SK-N-SH (cell line): ENCODE measurements at regions not wholly inside any gene's neighbourhood (a gene's known extent, or its start where the extent isn't known, plus 50 kb on each side); places are given as distances from the start of the nearest gene placed in this dataset.

Experiments used
- CTCF ChIA-PET: fragments of 300-600, 350-600 bp; formaldehyde crosslinking; extraction: SDS; loops from one replicate; lab custom pipeline; 2021; lab: Yijun Ruan, JAX
- POLR2A ChIA-PET: fragments of 350-600 bp; sonication (Branson Sonifier 250); formaldehyde crosslinking; extraction: SDS; loops from one replicate; lab custom pipeline; 2020; ENCODE audit warnings: antibody characterized with exemption, inconsistent platforms; lab: Yijun Ruan, JAX
- DNase-seq: peaks from one replicate; pipeline ENCODE4 v3.0.0; 2012
- H2AFZ ChIP-seq: fragments of 200-600 bp; sonication (generic); 2 replicates; pipeline ENCODE4 v1.8.1; 2016; ENCODE audit warnings: antibody characterized with exemption, mild to moderate bottlenecking, low read depth
- H3F3A ChIP-seq: fragments of 200-600 bp; sonication (generic); replicated peaks from 2 replicates; pipeline ENCODE3; 2016; ENCODE audit warnings: antibody characterized with exemption, mild to moderate bottlenecking; ENCODE audit not compliant: insufficient read depth
- H3K27ac ChIP-seq, 2 experiments: fragments of 200-500 bp in 1 of 2; fragments of 200-600 bp in 1 of 2; sonication (Bioruptor generic) in 1 of 2; sonication (generic), shearing (Covaris generic) in 1 of 2; 2 replicates each; pipeline versions ENCODE4 v1.5.1 to v1.6.1; 2014 to 2016; ENCODE audit warnings: low read depth in 2 of 2, inconsistent platforms in 1 of 2, low read length in 1 of 2, mild to moderate bottlenecking in 1 of 2, mixed read lengths in 1 of 2
- H3K27me3 ChIP-seq: fragments of 200-600 bp; sonication (generic), shearing (Covaris generic); 2 replicates; pipeline ENCODE4 v1.6.1; 2016; ENCODE audit warnings: mixed run types; ENCODE audit not compliant: insufficient read depth
- H3K36me3 ChIP-seq, 2 experiments: fragments of 200-500 bp in 1 of 2; fragments of 200-600 bp in 1 of 2; sonication (Bioruptor generic) in 1 of 2; sonication (generic) in 1 of 2; replicated peaks in 1 of 2; 2 replicates each; pipeline versions ENCODE3 to v1.5.1; 2014 to 2016; ENCODE audit warnings: low read length in 1 of 2, mild to moderate bottlenecking in 1 of 2; ENCODE audit not compliant: insufficient read depth in 2 of 2, control insufficient read depth in 1 of 2
- H3K4me1 ChIP-seq, 2 experiments: fragments of 200-500 bp in 1 of 2; fragments of 200-600 bp in 1 of 2; sonication (Bioruptor generic) in 1 of 2; sonication (generic), shearing (Covaris generic) in 1 of 2; 2 replicates each; pipeline versions ENCODE4 v1.5.1 to v1.6.1; 2014 to 2016; ENCODE audit warnings: low read depth in 1 of 2, low read length in 1 of 2, mixed run types in 1 of 2; ENCODE audit not compliant: insufficient read depth in 2 of 2, control insufficient read depth in 1 of 2
- H3K4me2 ChIP-seq: fragments of 200-600 bp; sonication (generic), shearing (Covaris generic); 2 replicates; pipeline ENCODE4 v1.6.1; 2017; ENCODE audit warnings: mixed run types
- H3K4me3 ChIP-seq, 2 experiments: fragments of 200-500 bp in 1 of 2; fragments of 200-600 bp in 1 of 2; sonication (Bioruptor generic) in 1 of 2; sonication (generic), shearing (Covaris generic) in 1 of 2; 2 replicates each; pipeline versions ENCODE4 v1.5.1 to v1.8.1; 2014 to 2016; ENCODE audit warnings: low read depth in 2 of 2, inconsistent platforms in 1 of 2, low read length in 1 of 2, mild to moderate bottlenecking in 1 of 2, mixed read lengths in 1 of 2, moderate library complexity in 1 of 2
- H3K79me2 ChIP-seq: fragments of 200-600 bp; sonication (generic); 2 replicates; pipeline ENCODE4 v1.8.1; 2017; ENCODE audit warnings: mild to moderate bottlenecking; ENCODE audit not compliant: insufficient read depth
- H3K9ac ChIP-seq: fragments of 200-600 bp; sonication (generic); 2 replicates; pipeline ENCODE4 v1.6.1; 2017; ENCODE audit warnings: mixed run types
- H3K9me2 ChIP-seq: fragments of 200-600 bp; sonication (generic); 2 replicates; pipeline ENCODE4 v1.6.1; 2017; ENCODE audit warnings: mixed run types
- H3K9me3 ChIP-seq: fragments of 200-600 bp; sonication (generic); 2 replicates; pipeline ENCODE4 v1.6.1; 2017; ENCODE audit warnings: mixed run types, mild to moderate bottlenecking, moderate library complexity
- H4K20me1 ChIP-seq: fragments of 200-600 bp; sonication (generic); 2 replicates; pipeline ENCODE4 v1.6.1; 2017; ENCODE audit warnings: mild to moderate bottlenecking, mixed run types; ENCODE audit not compliant: insufficient read depth
- CHD2 ChIP-seq: fragments of 150-350 bp; IDR thresholded peaks from 2 replicates; pipeline ENCODE4 v1.6.1; 2018; ENCODE audit warnings: low read length; ENCODE audit not compliant: partially characterized antibody
- ELF1 ChIP-seq: IDR thresholded peaks from 2 replicates; pipeline ENCODE4 v1.4.0; 2012
- FOSL2 ChIP-seq: IDR thresholded peaks from 2 replicates; pipeline ENCODE4 v1.4.0; 2012; ENCODE audit warnings: low read depth, mild to moderate bottlenecking, moderate library complexity, borderline replicate concordance
- FOXM1 ChIP-seq: IDR thresholded peaks from 2 replicates; pipeline ENCODE4 v1.4.0; 2012; ENCODE audit warnings: low read depth, mild to moderate bottlenecking
- GATA2 ChIP-seq: sonication (generic); formaldehyde crosslinking; IDR thresholded peaks from 2 replicates; pipeline ENCODE4 v1.5.0; 2020; ENCODE audit warnings: mild to moderate bottlenecking, missing genetic modification reagents
- JUND ChIP-seq: IDR thresholded peaks from 2 replicates; pipeline ENCODE4 v1.4.0; 2012
- MXI1 ChIP-seq: IDR thresholded peaks from 2 replicates; pipeline ENCODE4 v1.6.1; 2012; ENCODE audit warnings: mild to moderate bottlenecking, low read depth, low read length, improper control_type of control experiment
- NRF1 ChIP-seq: IDR thresholded peaks from 2 replicates; pipeline ENCODE4 v1.6.1; 2012; ENCODE audit warnings: low read depth, mild to moderate bottlenecking, low read length
- POLR2AphosphoS5 ChIP-seq: IDR thresholded peaks from 2 replicates; pipeline ENCODE4 v1.6.1; 2012; ENCODE audit warnings: low read depth, low read length
- SMC3 ChIP-seq: IDR thresholded peaks from 2 replicates; pipeline ENCODE4 v1.6.1; 2012; ENCODE audit warnings: low read depth, low read length, improper control_type of control experiment
- TAF1 ChIP-seq: IDR thresholded peaks from 2 replicates; pipeline ENCODE4 v1.6.1; 2012; ENCODE audit warnings: low read depth, mild to moderate bottlenecking, low read length, moderate library complexity, borderline replicate concordance
- YY1 ChIP-seq: IDR thresholded peaks from 2 replicates; pipeline ENCODE4 v1.4.0; 2012; ENCODE audit warnings: low read depth, mild to moderate bottlenecking
- WGBS: methylation state at CpG from one replicate; pipeline ENCODE4 v1.1.6; 2017; ENCODE audit warnings: low lambda C conversion rate; 5-methylcytosine and 5-hydroxymethylcytosine counted together
- TF ChIP-seq, protein P1 (sequence below): IDR thresholded peaks from 2 replicates; pipeline ENCODE4 v1.4.0; 2012; ENCODE audit warnings: low read depth, borderline replicate concordance
- TF ChIP-seq, protein P2 (sequence below): IDR thresholded peaks from 2 replicates; pipeline ENCODE4 v1.4.0; 2012; ENCODE audit warnings: low read depth
- TF ChIP-seq, protein P3 (sequence below): fragments of 150-350 bp; IDR thresholded peaks from 2 replicates; pipeline ENCODE4 v1.6.1; 2017; ENCODE audit warnings: antibody characterized with exemption, low read length, low read depth, borderline replicate concordance

DNA sequence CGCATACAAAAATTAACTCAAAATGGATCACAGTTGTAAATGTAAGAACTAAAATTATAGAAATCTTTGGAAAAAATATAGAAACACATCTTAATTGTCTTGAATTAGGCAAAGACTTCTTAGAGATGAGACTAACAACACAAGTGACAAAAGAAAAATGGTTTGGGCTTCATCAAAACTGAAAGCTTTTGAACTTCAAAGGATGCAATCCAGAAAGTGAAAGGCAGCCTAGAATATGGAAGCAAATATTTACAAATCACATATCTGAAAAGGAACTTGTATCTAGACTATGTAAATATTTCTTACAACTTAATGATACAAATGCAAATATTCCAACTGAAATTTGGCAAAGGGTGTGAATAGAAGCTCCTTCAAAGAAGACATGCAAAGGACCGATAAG lies 582.8 kb upstream of the ZEB2 start (continued):
- TF ChIP-seq, protein P1, sequence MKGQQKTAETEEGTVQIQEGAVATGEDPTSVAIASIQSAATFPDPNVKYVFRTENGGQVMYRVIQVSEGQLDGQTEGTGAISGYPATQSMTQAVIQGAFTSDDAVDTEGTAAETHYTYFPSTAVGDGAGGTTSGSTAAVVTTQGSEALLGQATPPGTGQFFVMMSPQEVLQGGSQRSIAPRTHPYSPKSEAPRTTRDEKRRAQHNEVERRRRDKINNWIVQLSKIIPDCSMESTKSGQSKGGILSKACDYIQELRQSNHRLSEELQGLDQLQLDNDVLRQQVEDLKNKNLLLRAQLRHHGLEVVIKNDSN: no peak
- no peak for TF ChIP-seq FOSL2
- no peak for TF ChIP-seq CHD2

DNA sequence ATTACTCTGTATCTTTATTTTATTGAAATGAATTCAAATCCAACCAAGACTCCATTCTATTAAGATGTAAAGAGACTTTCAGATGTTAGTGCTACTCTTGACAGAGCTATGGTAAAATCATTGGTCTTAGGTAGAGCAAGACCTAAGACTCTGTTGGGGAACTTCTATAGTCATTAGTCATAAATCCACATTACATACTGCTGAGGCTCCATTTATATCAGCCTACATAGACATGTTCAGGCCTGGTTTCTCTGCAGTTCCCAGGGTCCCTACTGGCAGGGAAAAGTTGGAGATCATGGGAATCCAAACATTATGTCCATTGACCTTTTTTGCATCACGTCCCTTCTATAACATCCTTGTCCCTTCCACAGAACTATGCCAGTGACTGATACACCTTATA lies 580.4 kb upstream of the ZEB2 start:
- Histone ChIP-seq H3K27me3 (no peaks in the 10 kb centered on the region), H3F3A (peaks cover 17% of the 10 kb centered on the region), H3K79me2 (no peaks in the 10 kb centered on the region), H3K9me3 (no peaks in the 10 kb centered on the region), H3K27ac (no peak overlapping the region), H3K4me2 (no peak overlapping the region), H3K36me3 (no peaks in the 10 kb centered on the region), H3K9ac (no peak overlapping the region), H3K4me1 (peaks cover 0 to 6% of the 10 kb centered on the region in 2 experiments; a peak in 1 of 4 replicates), H3K9me2 (no peaks in the 10 kb centered on the region), H4K20me1 (no peaks in the 10 kb centered on the region), H2AFZ (no peak overlapping the region), H3K4me3 (no peak overlapping the region)
- TF ChIP-seq TAF1 (no peak), FOSL2 (no peak), JUND (no peak), SMC3 (no peak), POLR2AphosphoS5 (no peak), GATA2 (CRISPR knock-in tag) (no peak), MXI1 (no peak), ELF1 (no peak)
- TF ChIP-seq, protein P2, sequence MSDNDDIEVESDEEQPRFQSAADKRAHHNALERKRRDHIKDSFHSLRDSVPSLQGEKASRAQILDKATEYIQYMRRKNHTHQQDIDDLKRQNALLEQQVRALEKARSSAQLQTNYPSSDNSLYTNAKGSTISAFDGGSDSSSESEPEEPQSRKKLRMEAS: no peak
- TF ChIP-seq, protein P3, sequence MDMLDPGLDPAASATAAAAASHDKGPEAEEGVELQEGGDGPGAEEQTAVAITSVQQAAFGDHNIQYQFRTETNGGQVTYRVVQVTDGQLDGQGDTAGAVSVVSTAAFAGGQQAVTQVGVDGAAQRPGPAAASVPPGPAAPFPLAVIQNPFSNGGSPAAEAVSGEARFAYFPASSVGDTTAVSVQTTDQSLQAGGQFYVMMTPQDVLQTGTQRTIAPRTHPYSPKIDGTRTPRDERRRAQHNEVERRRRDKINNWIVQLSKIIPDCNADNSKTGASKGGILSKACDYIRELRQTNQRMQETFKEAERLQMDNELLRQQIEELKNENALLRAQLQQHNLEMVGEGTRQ: no peak
- CTCF ChIA-PET: no interaction called here
- POLR2A ChIA-PET: no interaction called here
- WGBS: 100% methylated on average over 1 of the region's 1 CpG
- no peak for DNase-seq

DNA sequence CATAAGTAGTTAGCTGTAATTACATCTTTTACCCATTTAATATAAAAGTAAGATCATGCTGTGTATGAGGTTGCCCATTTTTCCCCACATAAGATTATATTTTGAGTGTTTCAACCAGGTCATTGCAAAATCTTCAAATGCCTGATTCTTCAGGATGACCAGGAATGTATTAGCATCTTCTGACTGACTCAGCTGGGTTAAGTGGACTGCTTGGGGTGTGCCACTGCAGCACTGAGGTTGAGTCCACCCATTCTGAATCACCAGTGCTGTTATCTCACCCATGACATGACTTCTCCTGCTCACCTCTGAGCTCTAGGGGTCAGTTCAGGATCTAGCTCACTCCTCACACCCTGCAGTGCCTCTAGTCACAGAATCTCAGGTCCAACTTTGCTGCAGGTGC lies 576.7 kb upstream of the ZEB2 start:
- H3K4me2 ChIP-seq: no peak overlapping the region
- no peaks in the 10 kb centered on the region for H3K9me2 ChIP-seq
- H3K9ac ChIP-seq: peak overlapping the region; percentile 38; the same call in 1 of the 2 replicates
- peaks cover 0 to 6% of the 10 kb centered on the region in 2 experiments; a peak in 2 of 4 replicates for H3K4me1 ChIP-seq
- H3K9me3 ChIP-seq: no peaks in the 10 kb centered on the region
- H3K27ac ChIP-seq: peak overlapping the region in 1 of 2 experiments; percentile 98; a peak in 2 of 4 replicates
- peaks cover 33% of the 10 kb centered on the region for H3F3A ChIP-seq
- H3K79me2 ChIP-seq: no peaks in the 10 kb centered on the region
- ChIA-PET CTCF (no interaction called here), POLR2A (no interaction called here)
- H4K20me1 ChIP-seq: no peaks in the 10 kb centered on the region
- H3K4me3 ChIP-seq: no peak overlapping the region
- DNase-seq: no peak
- H3K36me3 ChIP-seq: no peaks in the 10 kb centered on the region
- TF ChIP-seq, protein P2: no peak
- no peak for TF ChIP-seq ELF1
- no peak for TF ChIP-seq CHD2
- no peak for TF ChIP-seq JUND
- no peak for TF ChIP-seq SMC3
- TF ChIP-seq TAF1: no peak
- TF ChIP-seq, protein P1: no peak
- TF ChIP-seq YY1: no peak
- no peak for TF ChIP-seq NRF1
- TF ChIP-seq FOXM1: no peak
- H2AFZ ChIP-seq: no peak overlapping the region
- no peaks in the 10 kb centered on the region for H3K27me3 ChIP-seq
